DMS 273 (cell line): ENCODE measurements at regions not wholly inside any gene's neighbourhood (a gene's known extent, or its start where the extent isn't known, plus 50 kb on each side); places are given as distances from the start of the nearest gene placed in this dataset.
"Not testable (repeated sequence)": the region's sequence is repeated elsewhere in the genome, so short reads cannot be mapped to it uniquely, and the experiment has no call there.

Experiments
- DNase-seq: peaks from one replicate; lab custom pipeline; 2025; ENCODE audit not compliant: unreplicated experiment; lab: John Stamatoyannopoulos, UW

- DNase-seq: not testable (repeated sequence)
Measured at GRCh38 chr14:85189253-85189652, 340.7 kb upstream of the FLRT2 start.

- DNase-seq: no peak
Measured at GRCh38 chr14:85190251-85190650, 339.7 kb upstream of the FLRT2 start.

- DNase-seq: no peak
Measured at GRCh38 chr14:85191986-85192385, 338.0 kb upstream of the FLRT2 start.

- DNase-seq: peak; percentile 19
Measured at GRCh38 chr14:85195872-85196477, 334.0 kb upstream of the FLRT2 start.

- DNase-seq: no peak
Measured at GRCh38 chr14:85198001-85198400, 331.9 kb upstream of the FLRT2 start.

GRCh38 chr14:85205875-85206274 is 324.1 kb upstream of the FLRT2 start:
- DNase-seq: no peak

- DNase-seq: no peak
Measured at GRCh38 chr14:85214471-85214870, 315.5 kb upstream of the FLRT2 start.

GRCh38 chr14:85217412-85217811 is 312.5 kb upstream of the FLRT2 start:
- no peak for DNase-seq

- no peak for DNase-seq
Measured at GRCh38 chr14:85218982-85219381, 311.0 kb upstream of the FLRT2 start.

GRCh38 chr14:85221832-85222231 is 308.1 kb upstream of the FLRT2 start:
- no peak for DNase-seq

- no peak for DNase-seq
Measured at GRCh38 chr14:85222341-85222740, 307.6 kb upstream of the FLRT2 start.

- no peak for DNase-seq
Measured at GRCh38 chr14:85223667-85224066, 306.3 kb upstream of the FLRT2 start.

GRCh38 chr14:85224241-85224640 is 305.7 kb upstream of the FLRT2 start:
- DNase-seq: no peak

- no peak for DNase-seq
Measured at GRCh38 chr14:85233756-85234155, 296.2 kb upstream of the FLRT2 start.

- DNase-seq: no peak
Measured at GRCh38 chr14:85234156-85235025, 295.6 kb upstream of the FLRT2 start.

- no peak for DNase-seq
Measured at GRCh38 chr14:85235868-85236267, 294.1 kb upstream of the FLRT2 start.

GRCh38 chr14:85236296-85236695 is 293.6 kb upstream of the FLRT2 start:
- no peak for DNase-seq

- DNase-seq: no peak
Measured at GRCh38 chr14:85239791-85240190, 290.2 kb upstream of the FLRT2 start.

- DNase-seq: no peak
Measured at GRCh38 chr14:85241022-85241855, 288.7 kb upstream of the FLRT2 start.

- DNase-seq: no peak
Measured at GRCh38 chr14:85242666-85243065, 287.3 kb upstream of the FLRT2 start.

- no peak for DNase-seq
Measured at GRCh38 chr14:85243321-85243720, 286.6 kb upstream of the FLRT2 start.

- DNase-seq: peak; percentile 38
Measured at GRCh38 chr14:85247071-85247470, 282.9 kb upstream of the FLRT2 start.
